SK-N-SH (cell line): ENCODE measurements at regions not wholly inside any gene's neighbourhood (a gene's known extent, or its start where the extent isn't known, plus 50 kb on each side); places are given as distances from the start of the nearest gene placed in this dataset.

Experiments
- CTCF ChIA-PET: fragments of 300-600, 350-600 bp; formaldehyde crosslinking; extraction: SDS; loops from one replicate; lab custom pipeline; 2021; lab: Yijun Ruan, JAX
- POLR2A ChIA-PET: fragments of 350-600 bp; sonication (Branson Sonifier 250); formaldehyde crosslinking; extraction: SDS; loops from one replicate; lab custom pipeline; 2020; ENCODE audit warnings: antibody characterized with exemption, inconsistent platforms; lab: Yijun Ruan, JAX
- DNase-seq: peaks from one replicate; pipeline ENCODE4 v3.0.0; 2012
- H2AFZ ChIP-seq: fragments of 200-600 bp; sonication (generic); 2 replicates; pipeline ENCODE4 v1.8.1; 2016; ENCODE audit warnings: antibody characterized with exemption, mild to moderate bottlenecking, low read depth
- H3F3A ChIP-seq: fragments of 200-600 bp; sonication (generic); replicated peaks from 2 replicates; pipeline ENCODE3; 2016; ENCODE audit warnings: antibody characterized with exemption, mild to moderate bottlenecking; ENCODE audit not compliant: insufficient read depth
- H3K27ac ChIP-seq, 2 experiments: fragments of 200-500 bp in 1 of 2; fragments of 200-600 bp in 1 of 2; sonication (Bioruptor generic) in 1 of 2; sonication (generic), shearing (Covaris generic) in 1 of 2; 2 replicates each; pipeline versions ENCODE4 v1.5.1 to v1.6.1; 2014 to 2016; ENCODE audit warnings: low read depth in 2 of 2, inconsistent platforms in 1 of 2, low read length in 1 of 2, mild to moderate bottlenecking in 1 of 2, mixed read lengths in 1 of 2
- H3K27me3 ChIP-seq: fragments of 200-600 bp; sonication (generic), shearing (Covaris generic); 2 replicates; pipeline ENCODE4 v1.6.1; 2016; ENCODE audit warnings: mixed run types; ENCODE audit not compliant: insufficient read depth
- H3K36me3 ChIP-seq, 2 experiments: fragments of 200-500 bp in 1 of 2; fragments of 200-600 bp in 1 of 2; sonication (Bioruptor generic) in 1 of 2; sonication (generic) in 1 of 2; replicated peaks in 1 of 2; 2 replicates each; pipeline versions ENCODE3 to v1.5.1; 2014 to 2016; ENCODE audit warnings: low read length in 1 of 2, mild to moderate bottlenecking in 1 of 2; ENCODE audit not compliant: insufficient read depth in 2 of 2, control insufficient read depth in 1 of 2
- H3K4me1 ChIP-seq, 2 experiments: fragments of 200-500 bp in 1 of 2; fragments of 200-600 bp in 1 of 2; sonication (Bioruptor generic) in 1 of 2; sonication (generic), shearing (Covaris generic) in 1 of 2; 2 replicates each; pipeline versions ENCODE4 v1.5.1 to v1.6.1; 2014 to 2016; ENCODE audit warnings: low read depth in 1 of 2, low read length in 1 of 2, mixed run types in 1 of 2; ENCODE audit not compliant: insufficient read depth in 2 of 2, control insufficient read depth in 1 of 2
- H3K4me2 ChIP-seq: fragments of 200-600 bp; sonication (generic), shearing (Covaris generic); 2 replicates; pipeline ENCODE4 v1.6.1; 2017; ENCODE audit warnings: mixed run types
- H3K4me3 ChIP-seq, 2 experiments: fragments of 200-500 bp in 1 of 2; fragments of 200-600 bp in 1 of 2; sonication (Bioruptor generic) in 1 of 2; sonication (generic), shearing (Covaris generic) in 1 of 2; 2 replicates each; pipeline versions ENCODE4 v1.5.1 to v1.8.1; 2014 to 2016; ENCODE audit warnings: low read depth in 2 of 2, inconsistent platforms in 1 of 2, low read length in 1 of 2, mild to moderate bottlenecking in 1 of 2, mixed read lengths in 1 of 2, moderate library complexity in 1 of 2
- H3K79me2 ChIP-seq: fragments of 200-600 bp; sonication (generic); 2 replicates; pipeline ENCODE4 v1.8.1; 2017; ENCODE audit warnings: mild to moderate bottlenecking; ENCODE audit not compliant: insufficient read depth
- H3K9ac ChIP-seq: fragments of 200-600 bp; sonication (generic); 2 replicates; pipeline ENCODE4 v1.6.1; 2017; ENCODE audit warnings: mixed run types
- H3K9me2 ChIP-seq: fragments of 200-600 bp; sonication (generic); 2 replicates; pipeline ENCODE4 v1.6.1; 2017; ENCODE audit warnings: mixed run types
- H3K9me3 ChIP-seq: fragments of 200-600 bp; sonication (generic); 2 replicates; pipeline ENCODE4 v1.6.1; 2017; ENCODE audit warnings: mixed run types, mild to moderate bottlenecking, moderate library complexity
- H4K20me1 ChIP-seq: fragments of 200-600 bp; sonication (generic); 2 replicates; pipeline ENCODE4 v1.6.1; 2017; ENCODE audit warnings: mild to moderate bottlenecking, mixed run types; ENCODE audit not compliant: insufficient read depth
- EZH2phosphoT487 ChIP-seq: fragments of 200-600 bp; sonication (generic); IDR thresholded peaks from 2 replicates; pipeline ENCODE4 v1.6.1; 2017; ENCODE audit warnings: low read depth, mixed run types, mild to moderate bottlenecking, antibody characterized with exemption, moderate library complexity, borderline replicate concordance
- FOSL2 ChIP-seq: IDR thresholded peaks from 2 replicates; pipeline ENCODE4 v1.4.0; 2012; ENCODE audit warnings: low read depth, mild to moderate bottlenecking, moderate library complexity, borderline replicate concordance
- FOXJ3 ChIP-seq: sonication (generic); formaldehyde crosslinking; IDR thresholded peaks from 2 replicates; pipeline ENCODE4 v1.5.1; 2020; ENCODE audit warnings: mild to moderate bottlenecking, missing genetic modification reagents
- GABPA ChIP-seq: IDR thresholded peaks from 2 replicates; pipeline ENCODE4 v1.4.0; 2012; ENCODE audit warnings: low read depth, mild to moderate bottlenecking
- GATA2 ChIP-seq: sonication (generic); formaldehyde crosslinking; IDR thresholded peaks from 2 replicates; pipeline ENCODE4 v1.5.0; 2020; ENCODE audit warnings: mild to moderate bottlenecking, missing genetic modification reagents
- JUND ChIP-seq: IDR thresholded peaks from 2 replicates; pipeline ENCODE4 v1.4.0; 2012
- MXI1 ChIP-seq: IDR thresholded peaks from 2 replicates; pipeline ENCODE4 v1.6.1; 2012; ENCODE audit warnings: mild to moderate bottlenecking, low read depth, low read length, improper control_type of control experiment
- POLR2AphosphoS5 ChIP-seq: IDR thresholded peaks from 2 replicates; pipeline ENCODE4 v1.6.1; 2012; ENCODE audit warnings: low read depth, low read length
- RFX5 ChIP-seq: IDR thresholded peaks from 2 replicates; pipeline ENCODE4 v1.6.1; 2012; ENCODE audit warnings: mild to moderate bottlenecking, improper control_type of control experiment, low read length
- SIN3A ChIP-seq: IDR thresholded peaks from 2 replicates; pipeline ENCODE4 v1.6.1; 2012; ENCODE audit warnings: low read depth, mild to moderate bottlenecking, low read length, moderate library complexity, borderline replicate concordance
- TCF12 ChIP-seq: IDR thresholded peaks from 2 replicates; pipeline ENCODE4 v1.4.0; 2012
- WGBS: methylation state at CpG from one replicate; pipeline ENCODE4 v1.1.6; 2017; ENCODE audit warnings: low lambda C conversion rate; 5-methylcytosine and 5-hydroxymethylcytosine counted together
- TF ChIP-seq, protein P1 (sequence below): IDR thresholded peaks from 2 replicates; pipeline ENCODE4 v1.4.0; 2012; ENCODE audit warnings: low read depth, borderline replicate concordance
- TF ChIP-seq, protein P2 (sequence below): IDR thresholded peaks from 2 replicates; pipeline ENCODE4 v1.4.0; 2012; ENCODE audit warnings: low read depth, borderline replicate concordance
- TF ChIP-seq, protein P3 (sequence below): fragments of 150-350 bp; IDR thresholded peaks from 2 replicates; pipeline ENCODE4 v1.6.1; 2017; ENCODE audit warnings: antibody characterized with exemption, low read length, low read depth, borderline replicate concordance
- TF ChIP-seq, protein P4 (sequence below): fragments of 200-600 bp; sonication (generic); IDR thresholded peaks from 2 replicates; pipeline ENCODE4 v1.6.1; 2017; ENCODE audit warnings: antibody characterized with exemption, mild to moderate bottlenecking, moderate library complexity
- TF ChIP-seq, protein P5 (sequence below): IDR thresholded peaks from 2 replicates; pipeline ENCODE4 v1.6.1; 2012; ENCODE audit warnings: mild to moderate bottlenecking, low read depth, low read length, moderate library complexity

DNA sequence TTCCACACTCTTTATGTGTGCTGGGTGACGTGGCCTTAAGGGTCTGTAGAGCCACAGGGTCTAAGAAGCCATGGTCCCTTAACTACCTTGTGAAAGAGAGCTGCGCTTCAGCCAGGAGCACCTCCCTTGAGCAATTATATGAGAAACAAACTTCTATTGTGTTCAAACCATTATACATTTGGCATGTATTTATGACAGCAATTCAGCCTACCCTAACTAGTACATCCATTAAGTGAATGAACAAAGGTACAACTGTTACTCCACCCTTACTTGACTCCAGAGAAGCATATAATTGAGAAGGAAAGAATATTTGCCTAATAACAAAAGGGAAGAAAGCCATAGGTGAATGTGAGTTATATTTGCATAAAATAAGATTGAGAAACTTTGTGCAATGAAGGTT is 69.8 kb upstream of the BOC start:
- TF ChIP-seq GABPA, result no peak
- TF ChIP-seq, protein P1, sequence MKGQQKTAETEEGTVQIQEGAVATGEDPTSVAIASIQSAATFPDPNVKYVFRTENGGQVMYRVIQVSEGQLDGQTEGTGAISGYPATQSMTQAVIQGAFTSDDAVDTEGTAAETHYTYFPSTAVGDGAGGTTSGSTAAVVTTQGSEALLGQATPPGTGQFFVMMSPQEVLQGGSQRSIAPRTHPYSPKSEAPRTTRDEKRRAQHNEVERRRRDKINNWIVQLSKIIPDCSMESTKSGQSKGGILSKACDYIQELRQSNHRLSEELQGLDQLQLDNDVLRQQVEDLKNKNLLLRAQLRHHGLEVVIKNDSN, result no peak
- TF ChIP-seq GATA2 (CRISPR knock-in tag), result no peak
- TF ChIP-seq JUND, result no peak
- no peak for TF ChIP-seq FOXJ3 (CRISPR knock-in tag)
- no peak for TF ChIP-seq RFX5
- TF ChIP-seq POLR2AphosphoS5, result no peak
- TF ChIP-seq FOSL2, result no peak
- TF ChIP-seq, protein P2, sequence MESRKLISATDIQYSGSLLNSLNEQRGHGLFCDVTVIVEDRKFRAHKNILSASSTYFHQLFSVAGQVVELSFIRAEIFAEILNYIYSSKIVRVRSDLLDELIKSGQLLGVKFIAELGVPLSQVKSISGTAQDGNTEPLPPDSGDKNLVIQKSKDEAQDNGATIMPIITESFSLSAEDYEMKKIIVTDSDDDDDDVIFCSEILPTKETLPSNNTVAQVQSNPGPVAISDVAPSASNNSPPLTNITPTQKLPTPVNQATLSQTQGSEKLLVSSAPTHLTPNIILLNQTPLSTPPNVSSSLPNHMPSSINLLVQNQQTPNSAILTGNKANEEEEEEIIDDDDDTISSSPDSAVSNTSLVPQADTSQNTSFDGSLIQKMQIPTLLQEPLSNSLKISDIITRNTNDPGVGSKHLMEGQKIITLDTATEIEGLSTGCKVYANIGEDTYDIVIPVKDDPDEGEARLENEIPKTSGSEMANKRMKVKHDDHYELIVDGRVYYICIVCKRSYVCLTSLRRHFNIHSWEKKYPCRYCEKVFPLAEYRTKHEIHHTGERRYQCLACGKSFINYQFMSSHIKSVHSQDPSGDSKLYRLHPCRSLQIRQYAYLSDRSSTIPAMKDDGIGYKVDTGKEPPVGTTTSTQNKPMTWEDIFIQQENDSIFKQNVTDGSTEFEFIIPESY, result no peak
- TF ChIP-seq, protein P3, sequence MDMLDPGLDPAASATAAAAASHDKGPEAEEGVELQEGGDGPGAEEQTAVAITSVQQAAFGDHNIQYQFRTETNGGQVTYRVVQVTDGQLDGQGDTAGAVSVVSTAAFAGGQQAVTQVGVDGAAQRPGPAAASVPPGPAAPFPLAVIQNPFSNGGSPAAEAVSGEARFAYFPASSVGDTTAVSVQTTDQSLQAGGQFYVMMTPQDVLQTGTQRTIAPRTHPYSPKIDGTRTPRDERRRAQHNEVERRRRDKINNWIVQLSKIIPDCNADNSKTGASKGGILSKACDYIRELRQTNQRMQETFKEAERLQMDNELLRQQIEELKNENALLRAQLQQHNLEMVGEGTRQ, result no peak
- TF ChIP-seq, protein P4, sequence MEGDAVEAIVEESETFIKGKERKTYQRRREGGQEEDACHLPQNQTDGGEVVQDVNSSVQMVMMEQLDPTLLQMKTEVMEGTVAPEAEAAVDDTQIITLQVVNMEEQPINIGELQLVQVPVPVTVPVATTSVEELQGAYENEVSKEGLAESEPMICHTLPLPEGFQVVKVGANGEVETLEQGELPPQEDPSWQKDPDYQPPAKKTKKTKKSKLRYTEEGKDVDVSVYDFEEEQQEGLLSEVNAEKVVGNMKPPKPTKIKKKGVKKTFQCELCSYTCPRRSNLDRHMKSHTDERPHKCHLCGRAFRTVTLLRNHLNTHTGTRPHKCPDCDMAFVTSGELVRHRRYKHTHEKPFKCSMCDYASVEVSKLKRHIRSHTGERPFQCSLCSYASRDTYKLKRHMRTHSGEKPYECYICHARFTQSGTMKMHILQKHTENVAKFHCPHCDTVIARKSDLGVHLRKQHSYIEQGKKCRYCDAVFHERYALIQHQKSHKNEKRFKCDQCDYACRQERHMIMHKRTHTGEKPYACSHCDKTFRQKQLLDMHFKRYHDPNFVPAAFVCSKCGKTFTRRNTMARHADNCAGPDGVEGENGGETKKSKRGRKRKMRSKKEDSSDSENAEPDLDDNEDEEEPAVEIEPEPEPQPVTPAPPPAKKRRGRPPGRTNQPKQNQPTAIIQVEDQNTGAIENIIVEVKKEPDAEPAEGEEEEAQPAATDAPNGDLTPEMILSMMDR, result no peak
- TF ChIP-seq EZH2phosphoT487, result no peak
- TF ChIP-seq TCF12, result no peak
- TF ChIP-seq MXI1, result no peak
- TF ChIP-seq, protein P5, sequence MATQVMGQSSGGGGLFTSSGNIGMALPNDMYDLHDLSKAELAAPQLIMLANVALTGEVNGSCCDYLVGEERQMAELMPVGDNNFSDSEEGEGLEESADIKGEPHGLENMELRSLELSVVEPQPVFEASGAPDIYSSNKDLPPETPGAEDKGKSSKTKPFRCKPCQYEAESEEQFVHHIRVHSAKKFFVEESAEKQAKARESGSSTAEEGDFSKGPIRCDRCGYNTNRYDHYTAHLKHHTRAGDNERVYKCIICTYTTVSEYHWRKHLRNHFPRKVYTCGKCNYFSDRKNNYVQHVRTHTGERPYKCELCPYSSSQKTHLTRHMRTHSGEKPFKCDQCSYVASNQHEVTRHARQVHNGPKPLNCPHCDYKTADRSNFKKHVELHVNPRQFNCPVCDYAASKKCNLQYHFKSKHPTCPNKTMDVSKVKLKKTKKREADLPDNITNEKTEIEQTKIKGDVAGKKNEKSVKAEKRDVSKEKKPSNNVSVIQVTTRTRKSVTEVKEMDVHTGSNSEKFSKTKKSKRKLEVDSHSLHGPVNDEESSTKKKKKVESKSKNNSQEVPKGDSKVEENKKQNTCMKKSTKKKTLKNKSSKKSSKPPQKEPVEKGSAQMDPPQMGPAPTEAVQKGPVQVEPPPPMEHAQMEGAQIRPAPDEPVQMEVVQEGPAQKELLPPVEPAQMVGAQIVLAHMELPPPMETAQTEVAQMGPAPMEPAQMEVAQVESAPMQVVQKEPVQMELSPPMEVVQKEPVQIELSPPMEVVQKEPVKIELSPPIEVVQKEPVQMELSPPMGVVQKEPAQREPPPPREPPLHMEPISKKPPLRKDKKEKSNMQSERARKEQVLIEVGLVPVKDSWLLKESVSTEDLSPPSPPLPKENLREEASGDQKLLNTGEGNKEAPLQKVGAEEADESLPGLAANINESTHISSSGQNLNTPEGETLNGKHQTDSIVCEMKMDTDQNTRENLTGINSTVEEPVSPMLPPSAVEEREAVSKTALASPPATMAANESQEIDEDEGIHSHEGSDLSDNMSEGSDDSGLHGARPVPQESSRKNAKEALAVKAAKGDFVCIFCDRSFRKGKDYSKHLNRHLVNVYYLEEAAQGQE, result no peak
- no peak for TF ChIP-seq SIN3A

More for the DNA sequence above, 69.8 kb upstream of the BOC start:
- 67% methylated on average over 2 of the region's 2 CpGs for WGBS
- Histone ChIP-seq H3K9me3 (peaks cover 4% of the 10 kb centered on the region; the same call in 1 of the 2 replicates), H3K36me3 (no peaks in the 10 kb centered on the region), H4K20me1 (no peaks in the 10 kb centered on the region), H3K79me2 (no peaks in the 10 kb centered on the region), H3K4me1 (peaks cover 0 to 3% of the 10 kb centered on the region in 2 experiments; a peak in 2 of 4 replicates), H3F3A (no peaks in the 10 kb centered on the region), H3K9me2 (no peaks in the 10 kb centered on the region), H3K27ac (no peak overlapping the region), H3K27me3 (no peaks in the 10 kb centered on the region), H2AFZ (no peak overlapping the region), H3K4me3 (no peak overlapping the region), H3K9ac (no peak overlapping the region), H3K4me2 (no peak overlapping the region)
- ChIA-PET CTCF (interaction anchor here (0.9 kb wide), 1 partner anchor 90 kb away, joined by 3 read pairs; no protein-coding TSS in a partner anchor), POLR2A (no interaction called here)
- no peak for DNase-seq
